Islet precursor cell (in vitro differentiated cells): ENCODE measurements at regions not wholly inside any gene's neighbourhood (a gene's known extent, or its start where the extent isn't known, plus 50 kb on each side); places are given as distances from the start of the nearest gene placed in this dataset.
A peak's percentile ranks its signal among the peaks of the same experiment; 100 is the strongest.

Source experiments
- DNase-seq: peaks from one replicate; pipeline ENCODE4 v3.0.0-alpha.2; 2018

GRCh38 chr12:19836056-19836455 is 396.8 kb downstream of the AEBP2 start:
- DNase-seq: no peak

GRCh38 chr12:19836456-19836855 is 397.2 kb downstream of the AEBP2 start:
- DNase-seq: no peak

GRCh38 chr12:19837543-19837942 is 398.3 kb downstream of the AEBP2 start:
- no peak for DNase-seq

GRCh38 chr12:19841451-19841850 is 402.2 kb downstream of the AEBP2 start:
- DNase-seq: no peak

- DNase-seq: no peak
These were observed 402.8 kb downstream of the AEBP2 start for GRCh38 chr12:19842116-19842515.

GRCh38 chr12:19844224-19844623 is 404.9 kb downstream of the AEBP2 start:
- DNase-seq: no peak

- DNase-seq: no peak
These were observed 407.3 kb downstream of the AEBP2 start for GRCh38 chr12:19846574-19846973.

- DNase-seq: peak; percentile 70
These were observed 408.2 kb downstream of the AEBP2 start for GRCh38 chr12:19847294-19848059.

- DNase-seq: no peak
These were observed 409.1 kb downstream of the AEBP2 start for GRCh38 chr12:19848421-19848820.

GRCh38 chr12:19849208-19849607 is 409.9 kb downstream of the AEBP2 start:
- no peak for DNase-seq

GRCh38 chr12:19850346-19851065 is 411.2 kb downstream of the AEBP2 start:
- no peak for DNase-seq

GRCh38 chr12:19852100-19852855 is 413.0 kb downstream of the AEBP2 start:
- no peak for DNase-seq

- no peak for DNase-seq
These were observed 416.6 kb downstream of the AEBP2 start for GRCh38 chr12:19855851-19856250.

- DNase-seq: no peak
These were observed 417.1 kb downstream of the AEBP2 start for GRCh38 chr12:19856389-19856788.

- DNase-seq: no peak
These were observed 417.9 kb downstream of the AEBP2 start for GRCh38 chr12:19857204-19857603.

- no peak for DNase-seq
These were observed 427.9 kb downstream of the AEBP2 start for GRCh38 chr12:19867151-19867550.

GRCh38 chr12:19867970-19868369 is 428.7 kb downstream of the AEBP2 start:
- DNase-seq: no peak

- no peak for DNase-seq
These were observed 430.1 kb downstream of the AEBP2 start for GRCh38 chr12:19869413-19869812.

GRCh38 chr12:19872621-19873540 is 433.6 kb downstream of the AEBP2 start:
- no peak for DNase-seq

- no peak for DNase-seq
These were observed 440.8 kb downstream of the AEBP2 start for GRCh38 chr12:19880076-19880475.

GRCh38 chr12:19880721-19881120 is 441.4 kb downstream of the AEBP2 start:
- no peak for DNase-seq

GRCh38 chr12:19882346-19882745 is 443.1 kb downstream of the AEBP2 start:
- no peak for DNase-seq
